ENCODE measurements at regions not wholly inside any gene's neighbourhood (a gene's known extent, or its start where the extent isn't known, plus 50 kb on each side); places are given as distances from the start of the nearest gene placed in this dataset.
"Not testable (repeated sequence)": the region's sequence is repeated elsewhere in the genome, so short reads cannot be mapped to it uniquely, and the experiment has no call there.

DNA sequence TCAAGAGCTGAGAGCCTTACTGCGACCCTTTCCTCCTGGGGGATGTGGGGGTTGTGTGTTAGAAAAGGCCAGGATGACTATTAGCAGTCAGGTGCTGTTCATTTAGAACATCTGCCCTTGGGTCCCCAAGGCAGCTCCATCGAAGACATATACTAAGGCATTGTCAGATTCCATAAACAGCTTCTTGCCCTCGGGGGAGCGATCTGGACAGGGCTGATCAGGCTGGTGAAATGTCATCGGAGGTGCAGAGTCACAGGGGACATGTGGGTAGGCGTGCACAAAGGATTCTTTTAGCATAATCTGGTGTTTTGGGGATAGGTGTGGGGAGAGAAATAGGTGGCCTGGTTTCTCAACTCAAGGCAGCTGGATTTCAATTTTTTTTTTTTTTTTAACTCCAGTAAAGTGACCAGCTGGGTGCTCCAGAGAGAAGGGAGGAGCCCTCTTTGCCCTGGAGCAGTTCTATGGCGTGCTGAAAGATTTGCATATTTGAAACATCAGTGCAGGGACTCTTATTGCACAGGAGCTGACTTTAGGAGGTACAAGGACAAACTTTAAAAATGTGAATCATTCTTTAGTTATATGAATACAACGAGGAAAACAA lies 160.1 kb downstream of the SUDS3 start:
- Histone ChIP-seq H3K27ac (no peak overlapping the region), H3K4me1 (no peaks in the 10 kb centered on the region), H3K36me3 (no peaks in the 10 kb centered on the region), H3K9me3 (no peaks in the 10 kb centered on the region), H3K27me3 (no peaks in the 10 kb centered on the region), H3K4me3 (no peak overlapping the region)
- 57% methylated on average over 8 of the region's 8 CpGs for WGBS
- TF ChIP-seq POLR2AphosphoS5 (IDR thresholded peaks at IDR 0.05) (no peak), POLR2A (IDR thresholded peaks at IDR 0.05) (no peak), EP300 (IDR thresholded peaks at IDR 0.05) (no peak)
- TF ChIP-seq, protein P1, sequence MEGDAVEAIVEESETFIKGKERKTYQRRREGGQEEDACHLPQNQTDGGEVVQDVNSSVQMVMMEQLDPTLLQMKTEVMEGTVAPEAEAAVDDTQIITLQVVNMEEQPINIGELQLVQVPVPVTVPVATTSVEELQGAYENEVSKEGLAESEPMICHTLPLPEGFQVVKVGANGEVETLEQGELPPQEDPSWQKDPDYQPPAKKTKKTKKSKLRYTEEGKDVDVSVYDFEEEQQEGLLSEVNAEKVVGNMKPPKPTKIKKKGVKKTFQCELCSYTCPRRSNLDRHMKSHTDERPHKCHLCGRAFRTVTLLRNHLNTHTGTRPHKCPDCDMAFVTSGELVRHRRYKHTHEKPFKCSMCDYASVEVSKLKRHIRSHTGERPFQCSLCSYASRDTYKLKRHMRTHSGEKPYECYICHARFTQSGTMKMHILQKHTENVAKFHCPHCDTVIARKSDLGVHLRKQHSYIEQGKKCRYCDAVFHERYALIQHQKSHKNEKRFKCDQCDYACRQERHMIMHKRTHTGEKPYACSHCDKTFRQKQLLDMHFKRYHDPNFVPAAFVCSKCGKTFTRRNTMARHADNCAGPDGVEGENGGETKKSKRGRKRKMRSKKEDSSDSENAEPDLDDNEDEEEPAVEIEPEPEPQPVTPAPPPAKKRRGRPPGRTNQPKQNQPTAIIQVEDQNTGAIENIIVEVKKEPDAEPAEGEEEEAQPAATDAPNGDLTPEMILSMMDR (IDR thresholded peaks at IDR 0.05) = no peak
- DNase-seq (ENCODE audit: low spot score in 2 of 2) = no peak

DNA sequence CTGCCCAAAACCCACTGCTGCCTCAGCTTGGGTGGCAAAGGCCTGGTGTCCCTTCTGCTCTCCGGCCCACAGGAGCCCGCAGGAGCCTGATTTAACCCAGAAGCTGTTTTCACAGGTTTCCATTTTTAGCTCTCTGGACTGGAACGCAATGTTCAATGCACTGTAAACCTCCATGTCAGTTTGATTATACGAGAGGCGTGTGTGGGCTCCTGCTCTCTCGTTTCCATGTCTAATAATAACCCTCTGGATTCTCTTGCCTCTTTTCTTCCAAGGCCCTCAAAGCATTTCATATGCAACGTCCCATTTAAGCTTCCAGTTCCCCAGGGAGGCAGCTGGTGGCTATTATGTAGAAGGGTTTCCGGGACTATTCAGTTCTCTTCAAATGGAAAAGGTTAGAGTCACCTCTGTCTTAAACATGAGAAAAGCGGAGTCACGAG lies 161.1 kb downstream of the SUDS3 start:
- TF ChIP-seq EP300 (IDR thresholded peaks at IDR 0.05) = peak; percentile 90
- no peak for TF ChIP-seq POLR2AphosphoS5 (IDR thresholded peaks at IDR 0.05)
- H3K9me3 ChIP-seq = no peaks in the 10 kb centered on the region
- H3K27ac ChIP-seq = peak overlapping the region; percentile 41
- H3K27me3 ChIP-seq = no peaks in the 10 kb centered on the region
- DNase-seq (ENCODE audit: low spot score in 2 of 2) = no peak
- WGBS = 65% methylated on average over 10 of the region's 10 CpGs
- H3K4me1 ChIP-seq = no peaks in the 10 kb centered on the region
- H3K4me3 ChIP-seq = no peak overlapping the region
- H3K36me3 ChIP-seq = no peaks in the 10 kb centered on the region

DNA sequence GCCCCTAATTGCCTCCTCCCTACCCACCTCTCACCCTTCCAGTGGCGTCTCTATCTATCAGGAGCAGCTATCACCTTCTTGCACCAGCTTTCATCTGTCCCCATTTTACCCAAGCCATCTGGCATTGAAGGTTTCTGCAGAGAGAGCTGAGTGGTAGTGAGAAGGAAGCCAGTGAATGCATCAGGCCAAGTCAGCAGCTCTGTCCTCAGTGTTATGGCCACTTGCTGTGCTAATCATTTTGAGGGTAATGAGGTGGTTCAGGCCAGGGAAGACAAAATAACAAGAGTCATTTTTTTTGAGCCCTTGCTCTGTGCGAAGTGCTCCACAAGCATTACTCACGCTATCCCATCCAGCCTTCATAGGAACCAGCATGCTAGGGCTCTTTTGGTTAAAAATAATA lies 164.7 kb downstream of the SUDS3 start:
- Histone ChIP-seq H3K27me3 (no peaks in the 10 kb centered on the region), H3K36me3 (no peaks in the 10 kb centered on the region), H3K27ac (no peak overlapping the region), H3K4me1 (no peaks in the 10 kb centered on the region), H3K4me3 (no peak overlapping the region), H3K9me3 (no peaks in the 10 kb centered on the region)
- no peak for DNase-seq (ENCODE audit: low spot score in 2 of 2)
- TF ChIP-seq EP300 (IDR thresholded peaks at IDR 0.05) = no peak
- whole genome bisulfite sequencing = 83% methylated on average over 3 of the region's 3 CpGs

DNA sequence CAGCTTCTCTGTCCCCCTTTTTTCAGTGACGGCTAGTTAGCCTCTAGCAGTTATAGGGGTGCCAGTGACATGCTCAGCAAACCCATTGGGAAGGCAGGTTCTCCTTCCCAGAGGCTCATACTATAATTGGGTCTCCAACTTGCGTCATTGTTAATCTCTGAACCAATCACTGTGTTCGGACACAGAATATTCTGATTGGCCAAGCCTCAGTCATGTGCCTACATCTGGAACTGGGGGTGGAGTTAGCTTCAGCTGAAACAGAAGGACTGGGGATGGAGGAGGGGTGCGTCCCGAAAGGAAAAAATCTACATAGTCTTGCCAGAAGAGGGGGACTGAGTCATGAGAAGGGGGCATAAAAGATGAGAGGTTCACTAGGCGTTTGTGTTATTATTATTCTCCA lies 165.6 kb downstream of the SUDS3 start:
- no peak for DNase-seq (ENCODE audit: low spot score in 2 of 2)
- H3K4me3 ChIP-seq = no peak overlapping the region
- no peaks in the 10 kb centered on the region for H3K9me3 ChIP-seq
- no peaks in the 10 kb centered on the region for H3K4me1 ChIP-seq
- H3K27me3 ChIP-seq = no peaks in the 10 kb centered on the region
- no peak overlapping the region for H3K27ac ChIP-seq
- H3K36me3 ChIP-seq = no peaks in the 10 kb centered on the region
- 94% methylated on average over 6 of the region's 6 CpGs for WGBS
- TF ChIP-seq, protein P1 (IDR thresholded peaks at IDR 0.05) = no peak
- no peak for TF ChIP-seq POLR2A (IDR thresholded peaks at IDR 0.05)
- no peak for TF ChIP-seq EP300 (IDR thresholded peaks at IDR 0.05)
- TF ChIP-seq POLR2AphosphoS5 (IDR thresholded peaks at IDR 0.05) = no peak

DNA sequence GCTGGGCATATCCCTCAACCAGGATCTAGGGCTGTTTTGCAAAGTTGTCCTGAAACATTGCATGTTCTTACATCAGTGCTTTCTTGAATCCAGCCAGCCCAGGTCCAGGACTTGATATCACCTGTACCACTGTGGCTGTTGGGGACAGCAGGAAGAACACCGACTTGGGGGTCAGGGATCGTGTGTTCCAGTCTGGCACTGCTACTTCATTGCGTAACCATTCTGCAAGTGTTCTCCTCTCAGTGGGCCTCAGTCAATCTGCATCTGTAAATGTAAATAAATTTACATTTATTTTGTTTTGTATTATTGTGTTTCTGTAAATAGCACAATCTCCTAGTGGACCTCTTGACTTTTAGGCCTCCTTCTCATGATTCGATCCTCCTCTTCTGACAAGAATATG lies 167.3 kb downstream of the SUDS3 start:
- Histone ChIP-seq H3K9me3 (peaks cover 7% of the 10 kb centered on the region), H3K27me3 (no peaks in the 10 kb centered on the region), H3K27ac (no peak overlapping the region), H3K36me3 (no peaks in the 10 kb centered on the region), H3K4me3 (no peak overlapping the region), H3K4me1 (no peaks in the 10 kb centered on the region)
- 83% methylated on average over 4 of the region's 4 CpGs for whole genome bisulfite sequencing
- peak in 1 of 2 donors; percentile 41 for DNase-seq (ENCODE audit: low spot score in 2 of 2)
- TF ChIP-seq POLR2AphosphoS5 (IDR thresholded peaks at IDR 0.05) = no peak
- no peak for TF ChIP-seq EP300 (IDR thresholded peaks at IDR 0.05)
- TF ChIP-seq, protein P1 (IDR thresholded peaks at IDR 0.05) = no peak

DNA sequence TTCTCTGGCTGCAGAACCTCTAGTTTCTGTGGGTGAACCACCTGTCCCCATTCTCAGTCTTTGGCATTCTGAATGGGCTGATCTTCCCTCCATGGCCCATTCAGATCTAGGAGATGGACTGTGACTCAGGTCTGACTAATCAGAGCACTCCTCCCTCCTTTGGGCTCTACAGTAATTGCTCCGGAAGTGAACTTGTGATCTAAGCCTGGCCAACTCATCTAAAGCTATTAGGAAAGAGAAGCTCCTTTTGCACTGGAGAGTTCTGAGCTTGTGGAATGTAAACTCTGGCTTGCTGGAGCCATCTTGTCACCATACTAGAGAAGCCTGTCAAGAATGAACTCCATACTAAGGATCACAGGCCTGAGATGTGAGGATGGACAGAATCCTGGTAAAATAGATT lies 168.2 kb downstream of the SUDS3 start:
- no peak overlapping the region for H3K27ac ChIP-seq
- no peak overlapping the region for H3K4me3 ChIP-seq
- peak in 1 of 2 donors; percentile 9 for DNase-seq (ENCODE audit: low spot score in 2 of 2)
- 55% methylated on average over 1 of the region's 1 CpG for WGBS
- H3K4me1 ChIP-seq = no peaks in the 10 kb centered on the region
- TF ChIP-seq, protein P1 (IDR thresholded peaks at IDR 0.05) = no peak
- TF ChIP-seq POLR2A (IDR thresholded peaks at IDR 0.05) = no peak
- TF ChIP-seq POLR2AphosphoS5 (IDR thresholded peaks at IDR 0.05) = no peak
- TF ChIP-seq EP300 (IDR thresholded peaks at IDR 0.05) = no peak
- no peaks in the 10 kb centered on the region for H3K27me3 ChIP-seq
- H3K36me3 ChIP-seq = no peaks in the 10 kb centered on the region
- H3K9me3 ChIP-seq = peaks cover 7% of the 10 kb centered on the region

DNA sequence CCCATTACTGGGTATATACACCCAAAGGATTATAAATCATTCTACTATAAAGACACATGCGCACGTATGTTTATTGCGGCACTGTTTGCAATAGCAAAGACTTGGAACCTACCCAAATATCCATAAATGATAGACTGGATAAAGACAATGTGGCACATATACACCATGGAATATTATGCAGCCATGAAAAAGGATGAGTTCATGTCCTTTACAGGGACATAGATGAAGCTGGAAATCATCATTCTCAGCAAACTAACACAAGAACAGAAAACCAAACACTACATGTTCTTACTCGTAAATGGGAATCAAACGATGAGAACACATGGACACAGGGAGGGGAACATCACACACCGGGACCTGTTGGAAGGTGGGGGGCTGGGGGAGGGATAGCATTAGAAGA lies 171.3 kb downstream of the SUDS3 start:
- not testable (repeated sequence) for H3K36me3 ChIP-seq; H3K9me3 ChIP-seq; H3K27me3 ChIP-seq; H3K4me3 ChIP-seq; DNase-seq (ENCODE audit: low spot score in 2 of 2); H3K27ac ChIP-seq; H3K4me1 ChIP-seq
- 97% methylated on average over 6 of the region's 6 CpGs for WGBS
